Iris pigment epithelial cell (primary cell): ENCODE measurements at regions not wholly inside any gene's neighbourhood (a gene's known extent, or its start where the extent isn't known, plus 50 kb on each side); places are given as distances from the start of the nearest gene placed in this dataset.
A peak's percentile ranks its signal among the peaks of the same experiment; 100 is the strongest.

ENCODE experiments used
- DNase-seq: peaks from one replicate; pipeline ENCODE4 v3.0.0-alpha.2; 2011; ENCODE audit warnings: low read depth

- no peak for DNase-seq
Measured at GRCh38 chr18:22330508-22330907, 87.2 kb downstream of the CTAGE1 start.

- DNase-seq: no peak
Measured at GRCh38 chr18:22325396-22325795, 92.3 kb downstream of the CTAGE1 start.

GRCh38 chr18:22324191-22325131, 93.3 kb downstream of the CTAGE1 start:
- peak; percentile 48 for DNase-seq

DNA sequence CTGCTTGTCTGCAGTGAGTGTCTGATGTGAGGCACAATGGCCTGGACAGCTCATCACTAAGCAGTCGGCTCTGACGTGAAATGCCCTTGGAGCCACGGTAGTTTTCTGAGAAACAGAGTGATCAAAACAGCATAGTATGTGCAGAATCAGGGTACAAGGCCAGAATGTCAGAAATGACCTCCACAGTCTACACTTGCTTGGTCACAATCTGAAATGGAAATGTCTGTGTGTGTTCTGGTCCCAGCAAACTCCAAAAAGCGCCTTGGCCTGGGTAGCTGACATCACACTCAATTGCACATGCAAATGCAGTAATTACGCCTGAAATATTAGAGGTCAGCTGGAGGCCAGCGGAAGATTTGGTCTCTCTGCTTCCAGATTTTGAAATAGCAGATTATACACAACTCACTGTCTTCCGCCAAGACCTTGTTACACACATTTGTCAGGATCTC, 95.4 kb downstream of the CTAGE1 start:
- peak; percentile 58 for DNase-seq

GRCh38 chr18:22320771-22321170, 96.9 kb downstream of the CTAGE1 start:
- no peak for DNase-seq

DNA sequence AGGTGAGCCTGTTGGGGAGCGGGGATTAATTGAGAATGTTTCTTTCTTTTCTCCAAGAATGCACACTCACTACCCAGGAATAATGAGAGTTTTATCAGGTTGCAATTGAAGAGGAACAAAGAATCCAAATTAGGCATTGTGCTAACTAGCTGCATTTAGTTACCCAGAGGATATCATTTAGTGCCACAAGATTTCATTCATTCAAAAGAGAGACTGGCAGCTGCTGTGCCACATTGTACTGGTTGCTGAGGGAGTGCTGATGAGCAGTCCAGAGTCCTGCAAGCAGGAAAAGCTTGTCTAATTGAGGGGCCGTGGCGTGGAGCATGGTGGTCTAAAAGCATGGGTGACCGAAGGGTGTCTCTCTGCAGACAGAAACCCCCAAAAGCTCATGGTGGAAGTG, 97.6 kb downstream of the CTAGE1 start:
- DNase-seq: no peak

GRCh38 chr18:22318745-22319407, 98.8 kb downstream of the CTAGE1 start:
- DNase-seq: peak; percentile 92

DNA sequence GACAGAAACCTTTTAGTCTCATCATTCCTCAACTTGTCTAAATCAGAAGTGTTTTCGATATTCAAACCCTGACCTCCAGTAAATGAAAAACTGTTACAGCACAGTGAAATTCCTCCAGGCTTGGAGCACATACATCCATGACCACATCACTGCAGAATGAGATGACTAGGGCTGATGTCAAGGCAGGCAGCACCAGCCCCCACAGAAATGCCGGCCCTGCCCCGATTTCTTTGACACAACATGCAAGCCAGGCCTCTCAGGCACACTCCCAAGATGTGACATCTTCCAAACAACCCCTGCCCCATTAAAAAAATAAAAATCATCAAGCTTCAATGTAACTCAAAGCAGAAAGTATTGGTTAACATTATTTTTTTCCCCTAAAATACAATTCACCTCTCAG, 103.3 kb downstream of the CTAGE1 start:
- DNase-seq: peak; percentile 97

DNA sequence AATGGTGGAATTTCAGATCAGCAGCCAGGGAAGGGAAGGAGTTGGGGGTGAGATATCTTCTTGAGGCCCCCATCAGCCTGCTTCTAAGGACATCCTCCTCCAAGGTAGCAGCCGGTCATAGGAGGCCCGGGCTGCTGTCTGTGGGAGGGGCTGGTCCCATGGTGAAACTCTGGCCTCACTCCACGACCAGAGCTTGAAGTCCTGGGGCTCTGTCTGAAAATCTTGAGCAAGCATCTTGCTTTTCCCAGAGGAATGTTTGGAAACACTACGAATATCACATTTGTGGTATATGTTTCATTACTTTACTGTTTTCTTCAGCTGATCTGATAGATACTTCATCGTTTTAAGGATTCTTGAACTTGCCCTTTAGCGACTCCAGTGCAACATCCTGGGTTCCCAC, 103.7 kb downstream of the CTAGE1 start:
- peak; percentile 56 for DNase-seq

DNA sequence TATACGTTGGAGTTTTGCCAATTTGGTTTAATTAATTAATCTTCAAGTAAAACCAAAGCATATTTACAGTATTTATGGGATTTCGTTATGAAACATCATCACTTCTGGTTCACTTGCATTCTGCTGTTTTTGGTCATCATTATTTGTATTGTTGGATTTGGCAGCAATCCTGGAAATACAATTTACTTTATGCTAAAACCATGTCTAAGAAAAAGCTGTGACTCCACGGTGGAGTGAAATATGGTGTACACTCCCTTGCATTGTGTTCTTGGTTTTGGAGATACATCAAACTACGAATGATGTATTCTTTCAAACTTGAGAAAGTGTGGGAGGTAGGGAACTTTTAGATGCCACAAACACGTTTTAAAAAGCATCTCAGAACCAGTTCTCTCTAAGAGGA, 106.4 kb downstream of the CTAGE1 start:
- DNase-seq: peak; percentile 75

GRCh38 chr18:22309191-22309590, 108.5 kb downstream of the CTAGE1 start:
- peak; percentile 87 for DNase-seq

DNA sequence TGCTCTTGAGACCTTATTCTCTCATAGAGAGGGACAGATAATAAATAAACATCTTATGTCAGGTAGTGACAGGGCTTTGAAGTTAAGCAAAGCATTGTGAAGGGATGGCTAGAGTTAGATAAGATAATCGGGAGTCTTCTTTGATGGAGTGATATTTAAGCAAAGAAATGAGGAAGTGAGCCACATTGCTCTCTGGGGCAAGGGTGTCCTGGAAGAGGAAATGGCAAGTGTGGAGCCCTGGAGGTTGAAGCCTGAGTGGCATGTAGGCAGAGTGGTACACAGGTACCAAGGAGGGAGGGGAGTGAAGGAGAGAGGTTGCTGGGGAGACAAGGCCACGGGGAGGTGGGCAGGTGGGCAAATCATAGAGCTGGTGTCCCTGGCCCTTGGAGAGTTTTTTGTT, 110.2 kb downstream of the CTAGE1 start:
- no peak for DNase-seq

DNA sequence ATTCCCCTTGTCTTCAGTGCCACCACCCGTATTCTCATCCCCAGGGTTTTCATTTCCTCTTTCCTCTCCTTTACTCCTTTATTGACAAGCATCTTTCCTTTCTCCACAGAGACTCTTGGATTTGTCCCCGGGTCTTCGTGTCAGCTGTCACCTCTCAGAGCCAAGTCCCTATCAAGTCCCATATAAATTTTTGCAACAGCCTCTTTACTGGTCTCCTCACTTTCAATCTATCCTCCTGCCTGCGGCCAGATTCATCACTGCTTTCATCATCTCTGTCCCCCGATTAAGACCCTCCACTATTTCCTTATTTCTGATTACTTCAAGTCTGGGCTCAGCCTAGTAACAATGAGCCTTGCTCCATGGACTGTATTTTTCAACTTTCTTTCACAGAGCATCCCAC, 113.8 kb downstream of the CTAGE1 start:
- DNase-seq: no peak

- DNase-seq: no peak
Measured at GRCh38 chr18:22302144-22302543, 115.6 kb downstream of the CTAGE1 start.

- no peak for DNase-seq
Measured at GRCh38 chr18:22300665-22301636, 116.8 kb downstream of the CTAGE1 start.

DNA sequence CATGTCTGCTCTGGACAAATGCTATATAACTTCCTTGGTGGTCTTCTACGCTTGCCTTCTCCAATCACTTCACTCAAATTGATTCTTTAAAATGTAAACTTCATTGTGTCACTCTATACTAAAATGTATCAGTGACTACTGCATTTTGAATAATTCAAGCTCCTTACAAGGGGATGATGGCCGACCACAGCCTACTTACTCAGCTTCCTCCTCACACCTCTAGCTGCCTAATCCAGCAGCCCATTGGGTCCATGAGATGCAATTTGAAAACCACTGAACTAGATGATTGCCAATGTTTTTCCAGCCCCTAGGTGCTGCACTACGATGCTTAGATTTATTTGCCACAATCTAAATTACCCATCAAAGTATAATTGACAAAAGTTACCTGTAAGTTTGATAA, 120.7 kb downstream of the CTAGE1 start:
- no peak for DNase-seq

GRCh38 chr18:22296304-22296703, 121.4 kb downstream of the CTAGE1 start:
- no peak for DNase-seq

- peak; percentile 45 for DNase-seq
Measured at GRCh38 chr18:22293417-22293816, 124.0 kb downstream of the GATA6 start.

- no peak for DNase-seq
Measured at GRCh38 chr18:22290004-22290403, 120.6 kb downstream of the GATA6 start.

DNA sequence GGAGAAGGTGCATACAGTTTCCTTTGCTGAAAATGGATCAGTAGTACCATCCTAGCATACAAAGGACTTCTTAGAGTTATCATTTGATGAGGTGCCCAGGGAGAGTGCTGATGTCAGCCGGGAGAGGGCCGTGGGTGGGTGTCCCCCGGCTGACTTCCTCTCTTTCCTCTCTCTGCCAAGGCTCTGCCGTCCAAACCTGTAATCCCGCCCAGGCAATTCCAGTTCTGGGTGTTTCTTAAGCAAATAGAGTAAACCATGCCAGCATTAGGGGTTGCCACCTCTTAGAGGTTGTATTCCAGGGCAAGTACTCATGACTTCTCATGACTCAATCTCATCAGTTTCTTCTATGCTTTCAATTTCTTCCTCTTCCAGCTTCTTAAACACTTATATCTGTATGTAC, 117.2 kb downstream of the GATA6 start:
- DNase-seq: no peak

DNA sequence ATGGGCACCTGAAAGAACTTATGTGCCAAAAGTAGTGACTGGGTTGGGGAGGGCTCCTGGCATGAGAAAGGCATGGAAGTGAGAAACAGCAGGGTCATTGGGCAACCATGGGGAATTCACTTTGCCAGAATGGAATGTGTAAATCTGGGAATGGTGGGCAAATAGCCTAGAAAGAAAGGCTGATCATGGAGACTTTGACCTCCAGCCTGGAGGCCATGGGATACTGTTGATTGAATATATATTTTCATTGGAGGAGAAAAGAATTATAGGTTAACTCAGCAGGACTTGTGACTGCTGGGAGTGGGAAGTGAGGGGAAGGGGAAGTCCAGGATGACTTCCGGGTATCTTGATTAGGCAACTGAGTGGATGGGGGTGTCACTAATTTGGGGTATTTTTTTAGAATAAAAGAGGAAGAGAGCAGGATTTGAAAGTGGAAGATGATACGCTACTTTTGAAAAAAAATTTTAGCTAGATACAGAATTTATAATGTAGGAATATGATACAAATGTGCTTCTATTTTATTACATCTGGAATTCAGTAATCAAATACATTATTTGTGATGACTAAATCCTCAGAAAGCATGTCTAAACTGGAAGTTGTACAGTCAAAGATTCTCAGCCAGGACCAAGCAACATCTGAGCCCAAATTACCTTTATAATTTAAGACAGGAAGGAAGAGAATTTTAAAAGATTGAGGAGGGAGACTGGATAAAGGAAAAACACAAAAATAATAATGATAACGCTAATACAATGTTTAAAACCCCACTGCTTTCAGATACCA, 116.2 kb downstream of the GATA6 start:
- no peak for DNase-seq
